ENCODE measurements at regions not wholly inside any gene's neighbourhood (a gene's known extent, or its start where the extent isn't known, plus 50 kb on each side); places are given as distances from the start of the nearest gene placed in this dataset.

GRCh38 chr21:36610935-36611334, 88.0 kb upstream of the SIM2 start:
- H3K4me2 ChIP-seq (replicated peaks; ENCODE audit: extremely low read depth, low read length, poor library complexity, severe bottlenecking), result no peak overlapping the region
- peaks cover 0 to 16% of the 10 kb centered on the region in 2 donors for H3K9me3 ChIP-seq (replicated peaks in 1 of 2; ENCODE audit: control insufficient read depth in 1 of 2, insufficient read depth in 1 of 2, low read length in 2 of 2)
- no peak overlapping the region for H3K4me3 ChIP-seq (replicated peaks in 1 of 3; ENCODE audit: low read depth in 2 of 3, low read length in 3 of 3)
- H3K79me2 ChIP-seq (ENCODE audit: insufficient read depth, low read length), result no peaks in the 10 kb centered on the region
- Mint-ChIP-seq H3K9me3 (peaks cover 5 to 23% (median 13%) of the 10 kb centered on the region in 7 donors), H3K27ac (no peak overlapping the region), H3K36me3 (no peaks in the 10 kb centered on the region), H3K4me3 (no peak overlapping the region), H3K4me1 (no peaks in the 10 kb centered on the region), H3K27me3 (ENCODE audit: low read depth in 3 of 3) (peaks cover 0 to 15% (median 6%) of the 10 kb centered on the region in 3 donors)
- no peak overlapping the region for H3K27ac ChIP-seq (ENCODE audit: low read depth in 1 of 2, low read length in 2 of 2)
- H3K27me3 ChIP-seq (ENCODE audit: control insufficient read depth in 2 of 2, insufficient read depth in 2 of 2, low read length in 2 of 2), result no peaks in the 10 kb centered on the region
- WGBS (ENCODE audit: insufficient coverage), result 88% methylated on average over 3 of the region's 7 CpGs
- no peak for TF ChIP-seq CTCF (IDR thresholded peaks at IDR 0.05)
- no peaks in the 10 kb centered on the region for H3K36me3 ChIP-seq (replicated peaks in 1 of 2; ENCODE audit: control insufficient read depth in 1 of 2, insufficient read depth in 2 of 2, low read length in 2 of 2)
- intact Hi-C loops (cut with micrococcal nuclease), result no loop called here
- H4K20me1 ChIP-seq (ENCODE audit: insufficient read depth, low read length), result no peaks in the 10 kb centered on the region
- no peak for DNase-seq
- no peak overlapping the region for H3K9ac ChIP-seq (ENCODE audit: insufficient read depth, low read length, poor library complexity, severe bottlenecking)
- no peak overlapping the region for H2AFZ ChIP-seq (ENCODE audit: insufficient read depth, low read depth, low read length, poor library complexity, severe bottlenecking)
- no peaks in the 10 kb centered on the region for H3K4me1 ChIP-seq (ENCODE audit: control insufficient read depth in 1 of 2, insufficient read depth in 2 of 2, low read length in 2 of 2)

- no peak overlapping the region for H3K4me3 ChIP-seq (replicated peaks in 1 of 3; ENCODE audit: low read depth in 2 of 3, low read length in 3 of 3)
- intact Hi-C loops (cut with micrococcal nuclease), result no loop called here
- TF ChIP-seq CTCF (IDR thresholded peaks at IDR 0.05), result no peak
- Mint-ChIP-seq H3K36me3 (no peaks in the 10 kb centered on the region), H3K4me1 (no peaks in the 10 kb centered on the region), H3K9me3 (peaks cover 6 to 26% (median 14%) of the 10 kb centered on the region in 7 donors), H3K4me3 (no peak overlapping the region), H3K27ac (no peak overlapping the region), H3K27me3 (ENCODE audit: low read depth in 3 of 3) (peaks cover 0 to 15% (median 6%) of the 10 kb centered on the region in 3 donors)
- H4K20me1 ChIP-seq (ENCODE audit: insufficient read depth, low read length), result no peaks in the 10 kb centered on the region
- WGBS (ENCODE audit: insufficient coverage), result 84% methylated on average over 6 of the region's 8 CpGs
- no peaks in the 10 kb centered on the region for H3K4me1 ChIP-seq (ENCODE audit: control insufficient read depth in 1 of 2, insufficient read depth in 2 of 2, low read length in 2 of 2)
- H3K27ac ChIP-seq (ENCODE audit: low read depth in 1 of 2, low read length in 2 of 2), result no peak overlapping the region
- DNase-seq, result no peak
- H3K9me3 ChIP-seq (replicated peaks in 1 of 2; ENCODE audit: control insufficient read depth in 1 of 2, insufficient read depth in 1 of 2, low read length in 2 of 2), result peaks cover 0 to 17% of the 10 kb centered on the region in 2 donors
- H3K36me3 ChIP-seq (replicated peaks in 1 of 2; ENCODE audit: control insufficient read depth in 1 of 2, insufficient read depth in 2 of 2, low read length in 2 of 2), result no peaks in the 10 kb centered on the region
- H2AFZ ChIP-seq (ENCODE audit: insufficient read depth, low read depth, low read length, poor library complexity, severe bottlenecking), result no peak overlapping the region
- H3K79me2 ChIP-seq (ENCODE audit: insufficient read depth, low read length), result no peaks in the 10 kb centered on the region
- H3K9ac ChIP-seq (ENCODE audit: insufficient read depth, low read length, poor library complexity, severe bottlenecking), result no peak overlapping the region
- H3K27me3 ChIP-seq (ENCODE audit: control insufficient read depth in 2 of 2, insufficient read depth in 2 of 2, low read length in 2 of 2), result no peaks in the 10 kb centered on the region
- no peak overlapping the region for H3K4me2 ChIP-seq (replicated peaks; ENCODE audit: extremely low read depth, low read length, poor library complexity, severe bottlenecking)
Observed at GRCh38 chr21:36611379-36611778, 87.5 kb upstream of the SIM2 start.

Data from CD14-positive monocyte (primary cell).